ENCODE measurements at regions not wholly inside any gene's neighbourhood (a gene's known extent, or its start where the extent isn't known, plus 50 kb on each side); places are given as distances from the start of the nearest gene placed in this dataset.

GRCh38 chr16:13631213-13631767 is 288.7 kb upstream of the ERCC4 start:
- H3K4me2 ChIP-seq (ENCODE audit: insufficient read depth, low read length) = no peak overlapping the region
- FAIRE-seq (no peak), DNase-seq (ENCODE audit: low read depth, low spot score) (no peak)
- no peaks in the 10 kb centered on the region for H3K9me3 ChIP-seq (replicated peaks; ENCODE audit: control insufficient read depth, insufficient read depth, low read length)
- no peaks in the 10 kb centered on the region for H3K27me3 ChIP-seq (ENCODE audit: control insufficient read depth in 2 of 2, insufficient read depth in 2 of 2, low read length in 2 of 2)
- ChIA-PET POLR2A (no interaction called here), CTCF (no interaction called here)
- H3K9ac ChIP-seq (replicated peaks; ENCODE audit: extremely low read depth, insufficient read depth, low read length) = no peak overlapping the region
- intact Hi-C loops (cut with micrococcal nuclease) = no loop called here
- no peak overlapping the region for H3K4me3 ChIP-seq (replicated peaks in 1 of 3; ENCODE audit: insufficient read depth in 1 of 3, low read depth in 1 of 3, low read length in 3 of 3)
- TF ChIP-seq GATA2 (IDR thresholded peaks at IDR 0.05; ENCODE audit: insufficient read depth, insufficient read length, low read depth, low read length) = no peak
- TF ChIP-seq POLR2AphosphoS5 (IDR thresholded peaks at IDR 0.05; ENCODE audit: insufficient read depth, low read depth, low read length) = no peak
- TF ChIP-seq, protein P1, sequence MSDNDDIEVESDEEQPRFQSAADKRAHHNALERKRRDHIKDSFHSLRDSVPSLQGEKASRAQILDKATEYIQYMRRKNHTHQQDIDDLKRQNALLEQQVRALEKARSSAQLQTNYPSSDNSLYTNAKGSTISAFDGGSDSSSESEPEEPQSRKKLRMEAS (IDR thresholded peaks at IDR 0.05; ENCODE audit: insufficient read depth, insufficient read length) = no peak
- TF ChIP-seq CTCF (IDR thresholded peaks at IDR 0.05; ENCODE audit: extremely low read depth in 1 of 2, insufficient read depth in 1 of 2, low read depth in 1 of 2, low read length in 2 of 2) = no peak
- TF ChIP-seq JUN (IDR thresholded peaks at IDR 0.05; ENCODE audit: borderline replicate concordance, insufficient read depth, insufficient read length, low read depth) = no peak
- no peak for TF ChIP-seq MYC (IDR thresholded peaks at IDR 0.05; ENCODE audit: low read depth, low read length)
- TF ChIP-seq POLR2A (IDR thresholded peaks at IDR 0.05; ENCODE audit: low read depth, low read length) = no peak
- no peak for TF ChIP-seq EZH2 (IDR thresholded peaks at IDR 0.05; ENCODE audit: borderline replicate concordance, low read depth, low read length, severe bottlenecking)
- TF ChIP-seq FOS (IDR thresholded peaks at IDR 0.05; ENCODE audit: borderline replicate concordance, insufficient read depth, low read length) = no peak
- dilution Hi-C loops (cut with MboI; ENCODE audit: extremely low pct_ligation_motif_present, low sequenced_read_pairs) = no loop called here
- H3K36me3 ChIP-seq (ENCODE audit: control insufficient read depth in 2 of 2, extremely low read depth in 1 of 2, insufficient read depth in 2 of 2, low read length in 2 of 2) = no peaks in the 10 kb centered on the region
- H2AFZ ChIP-seq (ENCODE audit: low read depth, low read length) = no peak overlapping the region
- H3K79me2 ChIP-seq (ENCODE audit: control insufficient read depth, insufficient read depth, low read length) = no peaks in the 10 kb centered on the region
- no TSS peak for BruUV-seq (replicated peaks)
- no peaks in the 10 kb centered on the region for H3K9me1 ChIP-seq (replicated peaks; ENCODE audit: control insufficient read depth, extremely low read depth, insufficient read depth, low read length)
- H3K27ac ChIP-seq (ENCODE audit: insufficient read depth, low read depth, low read length) = no peak overlapping the region
- no peaks in the 10 kb centered on the region for H3K4me1 ChIP-seq (ENCODE audit: control insufficient read depth, extremely low read depth, insufficient read depth, low read length)
- no peaks in the 10 kb centered on the region for H4K20me1 ChIP-seq (replicated peaks; ENCODE audit: control insufficient read depth, extremely low read depth, insufficient read depth, low read length)

Data from endothelial cell of umbilical vein (primary cell).